ENCODE measurements at regions not wholly inside any gene's neighbourhood (a gene's known extent, or its start where the extent isn't known, plus 50 kb on each side); places are given as distances from the start of the nearest gene placed in this dataset.

DNA sequence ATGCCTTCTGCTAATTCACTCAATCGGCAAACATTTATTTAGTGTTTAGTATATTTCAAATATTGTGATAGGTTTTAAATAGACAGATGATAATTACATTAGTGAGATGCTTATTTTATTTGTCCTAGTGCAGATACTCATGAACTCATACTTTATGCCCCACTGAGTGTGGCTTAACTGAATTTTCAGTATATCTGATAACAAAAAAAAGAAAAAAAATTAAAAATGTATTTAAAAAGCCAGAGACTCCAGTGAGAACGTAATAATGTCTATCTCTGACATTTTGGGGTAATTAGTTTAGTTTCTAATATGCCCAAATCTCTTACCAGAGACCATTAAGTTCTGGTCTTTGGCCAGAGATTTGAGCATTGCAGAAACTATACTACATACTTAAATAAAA is 332.6 kb upstream of the CHORDC1 start:
- Histone ChIP-seq H3K27ac (ENCODE audit: low read depth, low read length) (no peak overlapping the region), H3K4me1 (ENCODE audit: control insufficient read depth in 5 of 5, insufficient read depth in 5 of 5, low read length in 5 of 5) (no peaks in the 10 kb centered on the region), H3K9me3 (ENCODE audit: control insufficient read depth in 5 of 5, low read length in 5 of 5) (peaks cover 0 to 4% (median 0%) of the 10 kb centered on the region in 5 donors), H3K36me3 (ENCODE audit: control insufficient read depth in 5 of 5, insufficient read depth in 5 of 5, low read length in 5 of 5) (no peaks in the 10 kb centered on the region), H3K4me3 (ENCODE audit: low read depth in 1 of 5, low read length in 5 of 5) (no peak overlapping the region), H3K9ac (ENCODE audit: low read length in 5 of 5) (no peak overlapping the region), H3K27me3 (ENCODE audit: control insufficient read depth in 5 of 5, insufficient read depth in 4 of 5, low read length in 5 of 5) (no peaks in the 10 kb centered on the region)

DNA sequence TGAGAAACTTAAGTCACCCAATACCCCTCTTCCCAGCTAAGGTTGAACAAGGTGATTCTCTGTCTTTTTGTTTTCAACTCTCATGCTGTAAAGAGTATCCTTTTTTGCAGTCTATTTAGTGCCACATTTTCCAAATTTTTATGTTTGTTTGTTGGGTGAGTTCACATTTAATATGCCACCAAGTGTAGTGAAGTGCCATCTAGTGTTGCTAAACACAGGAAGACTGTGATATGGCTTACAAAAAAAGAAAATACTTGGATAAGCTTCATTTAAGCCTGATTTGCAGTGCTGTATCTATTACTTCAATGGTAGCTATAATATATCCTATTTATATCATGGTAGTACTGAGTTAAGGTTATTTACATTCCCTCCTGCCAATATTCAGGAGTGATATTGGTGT is 319.2 kb upstream of the CHORDC1 start:
- Histone ChIP-seq H3K4me3 (ENCODE audit: low read depth in 1 of 5, low read length in 5 of 5) (no peak overlapping the region), H3K27ac (ENCODE audit: low read depth, low read length) (no peak overlapping the region), H3K4me1 (ENCODE audit: control insufficient read depth in 5 of 5, insufficient read depth in 5 of 5, low read length in 5 of 5) (no peaks in the 10 kb centered on the region), H3K9me3 (ENCODE audit: control insufficient read depth in 5 of 5, low read length in 5 of 5) (no peaks in the 10 kb centered on the region), H3K36me3 (ENCODE audit: control insufficient read depth in 5 of 5, insufficient read depth in 5 of 5, low read length in 5 of 5) (no peaks in the 10 kb centered on the region), H3K9ac (ENCODE audit: low read length in 5 of 5) (no peak overlapping the region), H3K27me3 (ENCODE audit: control insufficient read depth in 5 of 5, insufficient read depth in 4 of 5, low read length in 5 of 5) (no peaks in the 10 kb centered on the region)

DNA sequence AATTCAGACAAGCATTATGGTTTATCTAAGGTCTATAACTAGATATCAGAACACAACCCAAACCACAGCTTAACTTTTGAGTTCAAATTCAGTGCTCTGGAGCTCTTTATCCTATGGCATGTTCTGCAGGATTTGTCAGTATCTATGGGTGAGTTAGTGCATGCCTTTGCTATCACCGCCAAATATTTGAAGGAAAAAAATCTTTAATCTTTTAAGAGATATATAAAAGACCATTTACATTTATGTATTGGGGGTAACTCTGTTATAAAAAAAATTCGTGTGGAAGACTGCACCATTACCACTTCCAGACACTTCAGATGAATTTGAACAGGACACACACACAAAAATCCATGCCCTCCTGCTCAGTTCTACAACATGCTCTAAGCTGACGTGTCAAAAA is 313.5 kb upstream of the CHORDC1 start:
- no peaks in the 10 kb centered on the region for H3K9me3 ChIP-seq (ENCODE audit: control insufficient read depth in 5 of 5, low read length in 5 of 5)
- no peaks in the 10 kb centered on the region for H3K36me3 ChIP-seq (ENCODE audit: control insufficient read depth in 5 of 5, insufficient read depth in 5 of 5, low read length in 5 of 5)
- H3K27me3 ChIP-seq (ENCODE audit: control insufficient read depth in 5 of 5, insufficient read depth in 4 of 5, low read length in 5 of 5), result no peaks in the 10 kb centered on the region
- H3K27ac ChIP-seq (ENCODE audit: low read depth, low read length), result no peak overlapping the region
- H3K4me3 ChIP-seq (ENCODE audit: low read depth in 1 of 5, low read length in 5 of 5), result no peak overlapping the region
- no peaks in the 10 kb centered on the region for H3K4me1 ChIP-seq (ENCODE audit: control insufficient read depth in 5 of 5, insufficient read depth in 5 of 5, low read length in 5 of 5)
- H3K9ac ChIP-seq (ENCODE audit: low read length in 5 of 5), result no peak overlapping the region

DNA sequence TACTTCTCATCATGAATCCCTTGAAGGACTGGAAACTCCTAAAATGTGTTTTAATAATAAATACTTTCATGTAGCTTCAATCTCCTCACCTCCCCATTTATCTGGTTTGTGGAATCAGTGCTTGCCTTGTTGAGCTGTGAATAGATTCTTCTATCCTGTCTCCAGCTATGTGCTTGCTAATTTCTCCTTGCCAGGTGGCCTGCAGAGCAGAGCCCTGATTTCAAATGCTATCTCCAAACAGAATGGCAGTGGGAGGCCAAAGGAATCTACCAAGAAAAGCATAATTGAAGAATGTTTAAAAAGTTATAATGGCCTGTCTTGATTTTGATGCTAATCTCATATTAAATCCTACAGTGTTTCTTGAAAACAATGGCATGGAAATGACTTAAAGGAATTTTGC is 309.3 kb upstream of the CHORDC1 start:
- no peak overlapping the region for H3K27ac ChIP-seq (ENCODE audit: low read depth, low read length)
- no peak overlapping the region for H3K9ac ChIP-seq (ENCODE audit: low read length in 5 of 5)
- H3K4me1 ChIP-seq (ENCODE audit: control insufficient read depth in 5 of 5, insufficient read depth in 5 of 5, low read length in 5 of 5), result no peaks in the 10 kb centered on the region
- no peaks in the 10 kb centered on the region for H3K9me3 ChIP-seq (ENCODE audit: control insufficient read depth in 5 of 5, low read length in 5 of 5)
- no peaks in the 10 kb centered on the region for H3K27me3 ChIP-seq (ENCODE audit: control insufficient read depth in 5 of 5, insufficient read depth in 4 of 5, low read length in 5 of 5)
- H3K36me3 ChIP-seq (ENCODE audit: control insufficient read depth in 5 of 5, insufficient read depth in 5 of 5, low read length in 5 of 5), result no peaks in the 10 kb centered on the region
- H3K4me3 ChIP-seq (ENCODE audit: low read depth in 1 of 5, low read length in 5 of 5), result no peak overlapping the region

DNA sequence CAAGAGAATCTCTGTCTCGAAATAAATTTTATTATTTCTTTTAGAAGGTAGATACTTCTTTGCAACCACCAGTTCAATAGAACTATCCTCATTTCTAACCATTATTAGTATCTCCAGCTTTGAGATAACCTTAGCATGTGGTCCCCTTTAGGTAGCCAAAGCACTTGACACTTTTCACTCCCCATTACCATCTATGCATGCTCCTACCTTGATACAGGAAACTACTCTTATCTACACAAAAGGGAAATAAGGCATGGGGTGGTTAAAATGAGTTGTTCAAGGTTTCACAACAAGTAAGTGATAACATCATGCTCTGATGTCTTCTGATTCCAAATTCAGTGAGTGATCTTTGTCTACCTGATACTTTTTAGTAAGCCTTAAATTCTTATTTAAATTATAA is 308.2 kb upstream of the CHORDC1 start:
- Histone ChIP-seq H3K4me3 (ENCODE audit: low read depth in 1 of 5, low read length in 5 of 5) (no peak overlapping the region), H3K27me3 (ENCODE audit: control insufficient read depth in 5 of 5, insufficient read depth in 4 of 5, low read length in 5 of 5) (no peaks in the 10 kb centered on the region), H3K4me1 (ENCODE audit: control insufficient read depth in 5 of 5, insufficient read depth in 5 of 5, low read length in 5 of 5) (no peaks in the 10 kb centered on the region), H3K27ac (ENCODE audit: low read depth, low read length) (no peak overlapping the region), H3K36me3 (ENCODE audit: control insufficient read depth in 5 of 5, insufficient read depth in 5 of 5, low read length in 5 of 5) (no peaks in the 10 kb centered on the region), H3K9me3 (ENCODE audit: control insufficient read depth in 5 of 5, low read length in 5 of 5) (no peaks in the 10 kb centered on the region), H3K9ac (ENCODE audit: low read length in 5 of 5) (no peak overlapping the region)

DNA sequence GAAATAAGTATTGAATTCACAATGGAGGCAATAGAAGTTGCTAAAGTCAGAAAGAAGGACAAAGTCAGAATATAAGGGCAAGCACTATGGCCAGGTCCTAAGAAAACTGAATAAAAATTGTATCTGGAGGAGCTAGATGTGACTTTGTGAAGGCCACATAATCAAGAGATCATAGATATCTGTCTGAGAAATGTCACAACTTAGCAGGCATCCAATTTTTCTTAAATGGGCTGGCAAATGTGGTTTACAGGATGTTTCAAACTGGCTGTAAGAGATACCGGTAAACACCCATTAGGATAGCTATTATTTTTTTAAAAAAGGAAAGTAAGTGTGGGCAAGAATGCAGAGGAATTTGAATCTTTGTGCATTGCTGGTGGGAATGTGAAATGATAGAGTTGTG is 303.1 kb upstream of the CHORDC1 start:
- Histone ChIP-seq H3K4me1 (ENCODE audit: control insufficient read depth in 5 of 5, insufficient read depth in 5 of 5, low read length in 5 of 5) (peaks cover 0 to 11% (median 0%) of the 10 kb centered on the region in 5 donors), H3K36me3 (ENCODE audit: control insufficient read depth in 5 of 5, insufficient read depth in 5 of 5, low read length in 5 of 5) (no peaks in the 10 kb centered on the region), H3K4me3 (ENCODE audit: low read depth in 1 of 5, low read length in 5 of 5) (no peak overlapping the region), H3K9ac (ENCODE audit: low read length in 5 of 5) (no peak overlapping the region), H3K9me3 (ENCODE audit: control insufficient read depth in 5 of 5, low read length in 5 of 5) (no peaks in the 10 kb centered on the region), H3K27ac (ENCODE audit: low read depth, low read length) (no peak overlapping the region), H3K27me3 (ENCODE audit: control insufficient read depth in 5 of 5, insufficient read depth in 4 of 5, low read length in 5 of 5) (no peaks in the 10 kb centered on the region)

DNA sequence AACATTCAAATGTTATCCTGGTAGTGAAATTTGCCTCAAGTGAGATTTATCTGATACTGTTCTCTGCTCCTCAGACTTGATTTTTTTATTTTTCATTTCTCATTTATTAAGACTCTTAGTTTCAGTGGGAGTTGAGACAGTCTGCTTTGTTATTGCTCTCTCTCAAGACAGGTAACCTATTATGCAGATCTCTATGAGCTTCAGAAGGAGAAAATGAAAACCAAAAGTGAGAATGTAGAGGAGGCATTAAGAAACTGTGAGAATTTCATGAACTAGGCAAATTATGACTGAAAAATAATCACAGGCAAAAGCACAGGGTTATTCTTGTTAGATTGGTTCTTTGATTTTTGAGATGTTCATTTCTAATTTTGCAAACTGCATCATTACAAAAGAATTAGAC is 290.0 kb upstream of the CHORDC1 start:
- no peaks in the 10 kb centered on the region for H3K4me1 ChIP-seq (ENCODE audit: control insufficient read depth in 5 of 5, insufficient read depth in 5 of 5, low read length in 5 of 5)
- H3K9me3 ChIP-seq (ENCODE audit: control insufficient read depth in 5 of 5, low read length in 5 of 5), result no peaks in the 10 kb centered on the region
- H3K9ac ChIP-seq (ENCODE audit: low read length in 5 of 5), result no peak overlapping the region
- no peaks in the 10 kb centered on the region for H3K36me3 ChIP-seq (ENCODE audit: control insufficient read depth in 5 of 5, insufficient read depth in 5 of 5, low read length in 5 of 5)
- H3K27me3 ChIP-seq (ENCODE audit: control insufficient read depth in 5 of 5, insufficient read depth in 4 of 5, low read length in 5 of 5), result no peaks in the 10 kb centered on the region
- no peak overlapping the region for H3K27ac ChIP-seq (ENCODE audit: low read depth, low read length)
- no peak overlapping the region for H3K4me3 ChIP-seq (ENCODE audit: low read depth in 1 of 5, low read length in 5 of 5)

DNA sequence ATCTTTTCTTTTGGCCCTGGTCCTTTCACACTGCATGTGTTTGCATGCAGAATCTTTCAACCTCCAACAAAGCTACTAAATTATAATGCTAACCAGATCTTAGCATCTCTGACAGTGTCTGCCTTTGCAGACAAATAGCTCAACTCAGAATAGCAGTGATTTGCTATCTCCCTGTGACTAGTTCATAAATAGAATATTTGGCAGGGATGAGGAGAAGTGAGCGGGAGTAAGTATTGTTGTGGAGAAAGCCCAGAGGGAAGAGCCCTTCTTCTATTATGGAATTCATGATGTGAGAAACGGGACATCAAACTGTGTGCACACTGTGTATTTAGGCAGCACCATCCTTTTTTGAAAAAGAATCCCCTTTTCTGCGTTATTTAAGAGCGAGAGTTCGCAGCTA is 288.0 kb upstream of the CHORDC1 start:
- Histone ChIP-seq H3K4me3 (ENCODE audit: low read depth in 1 of 5, low read length in 5 of 5) (no peak overlapping the region), H3K27ac (ENCODE audit: low read depth, low read length) (no peak overlapping the region), H3K4me1 (ENCODE audit: control insufficient read depth in 5 of 5, insufficient read depth in 5 of 5, low read length in 5 of 5) (no peaks in the 10 kb centered on the region), H3K9ac (ENCODE audit: low read length in 5 of 5) (no peak overlapping the region), H3K27me3 (ENCODE audit: control insufficient read depth in 5 of 5, insufficient read depth in 4 of 5, low read length in 5 of 5) (no peaks in the 10 kb centered on the region), H3K9me3 (ENCODE audit: control insufficient read depth in 5 of 5, low read length in 5 of 5) (no peaks in the 10 kb centered on the region), H3K36me3 (ENCODE audit: control insufficient read depth in 5 of 5, insufficient read depth in 5 of 5, low read length in 5 of 5) (no peaks in the 10 kb centered on the region)

DNA sequence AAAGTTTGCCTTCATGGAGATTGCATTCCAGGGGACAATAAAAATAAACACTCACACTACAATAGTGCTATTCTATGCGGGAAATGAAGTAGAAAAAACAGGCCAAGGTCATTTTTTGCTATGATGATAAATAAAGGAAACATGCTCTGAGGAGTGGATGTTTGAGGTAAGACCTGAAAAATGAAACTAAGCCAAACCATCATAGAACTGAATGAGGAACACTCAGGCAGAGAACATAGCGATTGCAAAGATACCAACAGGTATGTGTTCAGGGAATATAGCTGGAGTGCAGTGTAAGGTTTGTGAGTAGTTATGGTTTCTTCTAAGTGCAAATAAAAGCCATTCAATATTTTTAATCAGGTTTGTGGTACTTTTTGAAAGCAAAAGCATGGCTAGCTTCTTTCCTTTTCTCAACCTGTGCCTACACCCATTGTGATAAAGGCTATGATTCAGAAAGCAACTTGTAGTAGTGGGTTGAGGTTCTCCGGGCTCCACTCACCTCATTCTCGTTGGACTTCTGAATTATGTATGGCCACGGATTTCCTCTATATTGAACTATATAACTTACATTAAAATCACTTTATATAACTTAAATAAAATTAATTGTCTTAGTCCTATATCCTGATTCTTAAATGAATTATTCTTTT is 278.2 kb upstream of the CHORDC1 start:
- H3K27me3 ChIP-seq (ENCODE audit: control insufficient read depth in 5 of 5, insufficient read depth in 4 of 5, low read length in 5 of 5), result no peaks in the 10 kb centered on the region
- H3K36me3 ChIP-seq (ENCODE audit: control insufficient read depth in 5 of 5, insufficient read depth in 5 of 5, low read length in 5 of 5), result no peaks in the 10 kb centered on the region
- no peak overlapping the region for H3K9ac ChIP-seq (ENCODE audit: low read length in 5 of 5)
- H3K9me3 ChIP-seq (ENCODE audit: control insufficient read depth in 5 of 5, low read length in 5 of 5), result peaks cover 0 to 8% (median 6%) of the 10 kb centered on the region in 5 donors
- no peak overlapping the region for H3K27ac ChIP-seq (ENCODE audit: low read depth, low read length)
- no peaks in the 10 kb centered on the region for H3K4me1 ChIP-seq (ENCODE audit: control insufficient read depth in 5 of 5, insufficient read depth in 5 of 5, low read length in 5 of 5)
- H3K4me3 ChIP-seq (ENCODE audit: low read depth in 1 of 5, low read length in 5 of 5), result no peak overlapping the region

DNA sequence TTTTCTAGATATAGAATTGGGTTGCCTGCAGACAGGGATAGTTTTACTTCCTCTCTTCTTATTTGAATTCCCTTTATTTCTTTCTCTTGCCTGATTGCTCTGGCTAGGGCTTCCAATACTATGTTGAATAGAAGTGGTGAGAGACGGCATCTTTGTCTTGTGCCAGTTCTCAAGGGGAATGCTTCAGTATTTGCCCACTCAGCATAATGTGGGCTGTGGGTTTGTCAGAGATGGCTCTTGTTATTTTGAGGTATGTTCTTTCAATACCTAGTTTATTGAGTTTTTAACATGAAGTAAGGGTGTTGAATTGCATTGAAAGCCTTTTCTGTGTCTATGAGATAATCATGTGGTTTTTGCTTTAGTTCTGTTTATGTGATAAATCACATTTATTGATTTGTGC is 273.9 kb upstream of the CHORDC1 start:
- H3K27me3 ChIP-seq (ENCODE audit: control insufficient read depth in 5 of 5, insufficient read depth in 4 of 5, low read length in 5 of 5), result no peaks in the 10 kb centered on the region

DNA sequence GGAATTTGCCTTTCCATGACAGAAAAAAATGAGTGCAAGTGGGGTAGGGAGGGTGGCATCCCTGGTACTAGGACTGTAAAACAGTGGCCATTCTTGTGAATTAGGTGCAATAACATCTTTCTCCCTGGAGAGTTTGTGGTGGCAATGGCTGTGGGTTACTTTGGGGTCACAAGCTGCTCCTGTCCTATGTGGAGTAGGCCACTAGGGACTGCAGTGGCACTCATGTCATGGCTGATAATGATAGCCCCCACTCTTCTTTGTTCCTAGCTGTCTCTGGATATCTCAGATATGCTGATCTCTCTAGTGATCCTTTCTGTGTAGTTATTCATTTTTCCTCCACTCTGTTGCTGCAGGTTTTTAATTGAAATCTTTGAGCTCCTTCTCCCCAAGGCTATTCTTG is 270.5 kb upstream of the CHORDC1 start:
- H3K9me3 ChIP-seq (ENCODE audit: control insufficient read depth in 5 of 5, low read length in 5 of 5), result peaks cover 0 to 8% (median 6%) of the 10 kb centered on the region in 5 donors
- H3K36me3 ChIP-seq (ENCODE audit: control insufficient read depth in 5 of 5, insufficient read depth in 5 of 5, low read length in 5 of 5), result no peaks in the 10 kb centered on the region
- no peaks in the 10 kb centered on the region for H3K27me3 ChIP-seq (ENCODE audit: control insufficient read depth in 5 of 5, insufficient read depth in 4 of 5, low read length in 5 of 5)
- no peak overlapping the region for H3K27ac ChIP-seq (ENCODE audit: low read depth, low read length)
- no peak overlapping the region for H3K9ac ChIP-seq (ENCODE audit: low read length in 5 of 5)
- no peaks in the 10 kb centered on the region for H3K4me1 ChIP-seq (ENCODE audit: control insufficient read depth in 5 of 5, insufficient read depth in 5 of 5, low read length in 5 of 5)
- H3K4me3 ChIP-seq (ENCODE audit: low read depth in 1 of 5, low read length in 5 of 5), result no peak overlapping the region

More for the DNA sequence above, 273.9 kb upstream of the CHORDC1 start:
- Histone ChIP-seq H3K9me3 (ENCODE audit: control insufficient read depth in 5 of 5, low read length in 5 of 5) (peaks cover 0 to 8% (median 6%) of the 10 kb centered on the region in 5 donors), H3K4me3 (ENCODE audit: low read depth in 1 of 5, low read length in 5 of 5) (no peak overlapping the region), H3K36me3 (ENCODE audit: control insufficient read depth in 5 of 5, insufficient read depth in 5 of 5, low read length in 5 of 5) (no peaks in the 10 kb centered on the region), H3K9ac (ENCODE audit: low read length in 5 of 5) (no peak overlapping the region), H3K4me1 (ENCODE audit: control insufficient read depth in 5 of 5, insufficient read depth in 5 of 5, low read length in 5 of 5) (no peaks in the 10 kb centered on the region), H3K27ac (ENCODE audit: low read depth, low read length) (no peak overlapping the region)
